ENCODE measurements at regions not wholly inside any gene's neighbourhood (a gene's known extent, or its start where the extent isn't known, plus 50 kb on each side); places are given as distances from the start of the nearest gene placed in this dataset.
"Not testable (repeated sequence)": the region's sequence is repeated elsewhere in the genome, so short reads cannot be mapped to it uniquely, and the experiment has no call there.

GRCh38 chr5:174623433-174624019 is 100.9 kb upstream of the MSX2 start:
- DNase-seq, result no peak

- DNase-seq, result no peak
Observed at GRCh38 chr5:174624733-174625522, 99.5 kb upstream of the MSX2 start.

- DNase-seq, result peak in 2 of 51 donors; percentile 6 to 24
Observed at GRCh38 chr5:174625591-174626350, 98.6 kb upstream of the MSX2 start.

DNA sequence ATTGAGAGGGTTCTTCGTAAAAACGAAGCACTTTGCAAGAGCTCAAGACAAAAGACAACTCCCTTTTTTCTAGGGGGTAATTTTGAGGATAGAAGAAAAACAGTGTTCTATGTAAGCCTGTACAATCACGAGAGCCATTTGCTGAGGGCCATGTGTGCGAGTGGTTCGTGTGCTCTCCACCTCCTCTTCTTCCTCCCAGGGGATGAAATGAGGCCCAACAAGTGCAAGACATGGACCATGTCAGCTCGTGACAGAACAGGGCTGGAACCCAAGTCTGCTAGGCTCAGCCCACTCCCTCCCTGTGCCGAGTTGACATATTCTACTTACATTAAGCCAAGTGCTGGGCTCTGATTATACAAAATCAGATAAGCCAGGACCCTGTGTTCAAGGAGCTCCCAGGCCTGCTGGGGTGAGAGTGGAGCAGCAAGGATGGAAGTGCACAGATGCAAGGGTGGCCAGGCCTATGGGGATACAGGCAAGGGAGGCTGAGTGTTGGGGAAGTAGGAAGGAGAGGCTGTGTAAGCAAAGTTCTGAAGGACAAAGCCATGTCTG is 97.9 kb upstream of the MSX2 start:
- DNase-seq, result no peak

DNA sequence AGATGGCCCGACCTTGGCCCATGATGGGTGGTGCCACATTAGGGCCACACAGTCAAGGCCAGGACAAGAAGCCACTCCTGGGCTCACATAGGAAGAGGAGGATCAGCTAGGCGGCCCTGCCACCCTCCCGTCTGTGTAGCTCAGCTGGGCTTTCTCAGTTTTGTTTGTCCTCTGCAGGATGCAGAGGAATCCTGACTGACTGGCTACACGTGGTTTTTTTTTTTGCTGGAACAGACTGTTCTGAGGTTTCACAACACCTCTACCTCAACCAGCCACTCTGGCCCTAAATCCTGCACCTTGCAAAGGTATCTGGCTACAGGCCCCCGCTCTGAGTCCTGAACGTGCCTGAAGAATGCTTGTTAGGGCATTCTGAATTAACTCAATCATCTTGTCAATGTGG is 88.3 kb upstream of the MSX2 start:
- no peak for DNase-seq

GRCh38 chr5:174642816-174643405 is 81.5 kb upstream of the MSX2 start:
- no peak for DNase-seq

DNA sequence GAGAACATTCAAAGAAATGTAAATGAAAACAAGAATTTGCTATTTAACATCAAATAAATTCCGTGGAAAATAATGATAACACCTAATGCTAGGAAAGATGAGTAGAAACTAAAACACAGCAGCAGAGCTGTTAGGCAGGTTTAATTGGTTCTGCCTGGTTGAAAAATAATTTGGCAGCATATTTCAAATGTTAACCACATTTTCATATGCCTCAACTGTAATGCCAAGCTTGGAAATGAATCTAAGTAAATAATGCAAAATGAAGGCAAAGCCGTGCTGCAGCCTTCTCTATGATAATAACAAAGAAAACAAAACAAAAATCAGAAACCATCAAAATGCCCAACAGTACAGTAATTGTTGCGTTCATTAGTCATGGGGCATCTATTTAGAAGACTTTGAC is 79.9 kb upstream of the MSX2 start:
- no peak for DNase-seq

GRCh38 chr5:174644923-174645322 is 79.5 kb upstream of the MSX2 start:
- DNase-seq, result no peak

DNA sequence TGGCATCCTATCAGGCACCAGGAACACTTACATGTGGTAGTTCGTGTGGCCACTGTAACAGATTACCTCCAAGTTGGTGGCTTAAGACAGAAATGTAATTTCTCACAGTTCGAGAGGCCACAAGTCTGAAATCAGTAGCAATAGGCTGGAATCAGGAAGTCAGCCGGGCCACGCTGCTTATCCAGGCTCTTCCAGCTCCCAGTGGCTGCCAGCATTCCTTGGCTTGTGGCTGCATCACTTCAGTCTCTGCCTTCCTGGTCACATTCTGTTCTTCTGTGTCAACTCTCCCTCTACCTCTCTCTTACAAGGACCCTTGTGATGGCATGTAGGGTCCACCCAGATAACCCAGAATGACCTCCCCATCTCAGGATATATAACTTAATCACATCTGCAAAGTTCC is 78.7 kb upstream of the MSX2 start:
- DNase-seq, result no peak

GRCh38 chr5:174648618-174649017 is 75.8 kb upstream of the MSX2 start:
- not testable (repeated sequence) for DNase-seq

DNA sequence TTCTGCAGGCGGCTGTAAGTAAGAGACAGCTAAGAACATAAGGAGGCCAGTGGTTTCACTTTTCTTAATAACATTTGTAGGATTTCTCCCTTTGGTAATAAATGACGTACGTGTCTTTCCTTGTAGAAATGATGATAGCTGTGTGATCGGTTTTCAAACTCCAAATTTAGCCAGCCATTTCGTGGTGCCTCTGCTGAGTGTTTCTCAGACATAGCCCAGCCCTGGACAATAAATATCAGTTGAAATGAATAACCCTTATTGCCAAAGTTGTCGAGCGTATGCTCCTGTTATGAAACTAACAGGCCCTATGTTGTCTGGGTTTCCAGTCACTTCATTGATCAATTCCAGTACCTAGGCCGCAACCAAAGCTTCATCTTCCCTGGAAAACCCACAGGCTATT is 75.0 kb upstream of the MSX2 start:
- no peak for DNase-seq

DNA sequence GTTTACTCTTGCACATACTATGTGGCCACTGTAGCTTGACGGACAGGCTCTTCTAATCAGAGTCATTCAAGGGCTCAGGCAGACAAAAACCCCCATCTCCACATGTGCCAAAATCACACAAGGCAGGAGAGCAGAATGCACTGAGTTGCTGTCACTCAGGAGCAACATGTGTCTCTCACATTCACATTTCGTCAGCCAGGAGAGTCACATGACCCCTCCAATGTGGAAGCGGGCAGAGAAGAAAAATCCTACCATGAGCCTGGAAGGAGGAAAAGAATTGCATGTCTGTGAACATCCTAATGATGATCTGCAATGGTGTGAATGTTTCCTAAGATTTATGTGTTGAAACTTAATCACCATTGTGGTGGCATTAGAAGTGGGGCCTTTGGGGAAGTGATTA is 69.9 kb upstream of the MSX2 start:
- DNase-seq, result no peak

DNA sequence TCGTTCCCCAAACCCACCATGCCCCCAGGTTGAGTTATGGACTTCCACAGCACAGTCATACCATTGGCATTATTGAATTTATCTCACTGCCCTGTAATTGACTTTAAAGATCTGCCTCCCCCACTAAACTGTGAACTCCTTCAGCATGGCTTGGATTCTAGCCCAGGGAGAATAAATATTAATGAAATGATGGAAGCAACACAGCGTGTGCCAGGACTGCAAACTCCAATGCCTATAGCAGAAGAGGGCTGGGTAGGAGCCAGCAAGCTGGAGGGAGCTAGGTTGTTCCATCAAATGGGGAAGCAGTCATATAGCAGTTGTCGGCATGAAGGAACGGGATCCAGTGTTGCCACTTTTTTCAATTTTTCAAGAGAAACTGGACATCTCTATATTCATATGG is 69.0 kb upstream of the MSX2 start:
- no peak for DNase-seq

DNA sequence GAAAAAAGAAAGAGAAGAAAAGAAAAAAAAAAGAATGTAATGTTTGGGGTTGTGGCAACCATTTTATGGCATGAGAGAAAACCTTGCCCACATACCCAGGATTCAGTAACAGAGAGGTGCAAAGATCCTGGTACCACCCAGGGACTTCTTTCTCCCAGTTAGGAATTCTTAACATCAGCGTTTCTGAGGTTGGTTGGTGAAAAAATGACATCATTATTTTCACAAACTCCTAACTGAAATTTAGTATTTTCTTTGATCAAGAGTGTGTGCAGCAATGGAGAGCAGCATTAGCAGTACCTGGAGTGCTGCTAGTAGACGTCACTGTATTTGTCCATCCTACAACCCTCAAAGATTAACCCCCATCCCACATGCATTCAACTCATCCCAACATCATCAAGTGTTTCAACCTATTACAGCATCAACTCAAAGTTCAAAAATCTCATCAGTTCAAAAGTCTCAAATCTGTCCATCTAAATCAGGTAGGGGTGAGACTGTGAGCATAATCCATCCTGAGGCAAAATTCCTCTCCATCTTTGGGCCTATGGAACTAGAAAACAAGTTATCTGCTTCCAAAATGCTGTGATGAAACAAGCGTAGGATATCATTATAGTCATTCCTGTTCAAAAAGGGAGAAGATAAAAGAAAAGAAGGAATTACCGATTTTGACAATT is 60.1 kb upstream of the MSX2 start:
- DNase-seq, result no peak

DNA sequence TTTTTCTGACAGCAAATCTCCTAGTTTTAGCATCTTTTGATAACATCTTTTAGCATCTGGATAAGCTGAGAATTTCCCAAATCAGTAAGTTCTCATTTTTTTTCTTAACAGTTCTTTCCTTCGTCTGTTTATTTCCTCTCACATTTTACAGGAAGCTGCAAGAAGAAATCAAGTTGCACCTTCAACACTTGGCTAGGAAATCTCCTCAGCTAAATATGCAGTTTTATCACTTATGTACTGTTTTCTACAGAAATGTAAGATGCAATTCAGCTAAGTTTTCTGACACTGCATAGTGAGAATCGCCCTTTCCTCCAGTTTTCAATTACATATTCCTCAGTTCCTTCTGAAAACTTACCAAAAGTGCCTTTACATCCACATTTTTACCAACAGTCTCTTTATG is 59.0 kb upstream of the MSX2 start:
- no peak for DNase-seq

DNA sequence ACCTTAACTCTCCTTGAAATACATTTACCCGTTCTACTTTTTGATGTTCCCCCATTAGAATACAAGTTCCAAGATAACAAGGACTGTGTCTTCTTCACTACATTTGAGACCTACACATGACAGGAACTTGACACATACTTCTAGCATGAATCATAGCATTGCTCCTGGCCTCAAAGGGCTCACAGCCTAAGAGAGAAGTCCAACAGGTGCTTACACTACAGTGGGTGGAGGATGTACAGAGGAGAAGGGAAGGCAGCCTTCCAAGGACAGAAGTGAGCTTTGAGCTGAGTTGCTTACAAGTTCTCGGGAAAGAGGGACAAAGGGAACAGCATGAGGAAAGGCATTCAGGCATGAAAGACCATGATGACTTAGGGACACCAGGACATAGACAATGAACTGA is 56.9 kb upstream of the MSX2 start:
- DNase-seq, result no peak

GRCh38 chr5:174668349-174668748 is 56.0 kb upstream of the MSX2 start:
- DNase-seq, result no peak

Measured in hypothalamus (tissue), 51 donors.